ENCODE measurements at regions not wholly inside any gene's neighbourhood (a gene's known extent, or its start where the extent isn't known, plus 50 kb on each side); places are given as distances from the start of the nearest gene placed in this dataset.

DNA sequence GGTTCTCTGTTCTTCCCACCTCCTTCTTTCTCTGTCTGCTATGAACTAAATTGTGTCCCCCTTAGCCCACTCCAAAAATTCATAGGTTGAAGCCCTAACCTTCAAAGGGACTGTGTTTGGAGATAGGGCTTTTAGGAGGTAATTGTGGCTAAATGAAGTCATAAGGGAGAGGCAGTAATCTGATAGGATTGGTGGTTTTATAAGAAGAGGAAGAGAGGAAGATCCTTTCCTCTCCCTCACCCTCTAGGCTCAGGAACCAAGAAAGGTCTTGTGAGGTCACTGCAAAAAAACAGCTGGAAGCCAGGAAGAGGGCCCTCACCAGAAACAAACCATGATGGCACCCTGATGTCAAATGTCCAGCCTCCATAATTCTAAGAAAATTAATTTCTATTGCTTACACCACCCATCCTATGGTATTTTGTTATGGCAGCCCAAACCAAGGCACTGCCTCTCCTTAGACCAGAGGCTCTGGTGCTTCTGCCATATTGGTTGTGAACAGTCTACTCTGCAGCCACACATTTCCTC is 135.1 kb upstream of the COL21A1 start:
- ATAC-seq (no peak), DNase-seq (no peak)
- Mint-ChIP-seq H3K4me3 (no peak overlapping the region), H3K27me3 (peaks cover 3% of the 10 kb centered on the region), H3K27ac (no peak overlapping the region), H3K9me3 (no peaks in the 10 kb centered on the region), H3K4me1 (ENCODE audit: low read depth) (no peaks in the 10 kb centered on the region), H3K36me3 (ENCODE audit: low read depth) (no peaks in the 10 kb centered on the region)
- TF ChIP-seq, protein P1, sequence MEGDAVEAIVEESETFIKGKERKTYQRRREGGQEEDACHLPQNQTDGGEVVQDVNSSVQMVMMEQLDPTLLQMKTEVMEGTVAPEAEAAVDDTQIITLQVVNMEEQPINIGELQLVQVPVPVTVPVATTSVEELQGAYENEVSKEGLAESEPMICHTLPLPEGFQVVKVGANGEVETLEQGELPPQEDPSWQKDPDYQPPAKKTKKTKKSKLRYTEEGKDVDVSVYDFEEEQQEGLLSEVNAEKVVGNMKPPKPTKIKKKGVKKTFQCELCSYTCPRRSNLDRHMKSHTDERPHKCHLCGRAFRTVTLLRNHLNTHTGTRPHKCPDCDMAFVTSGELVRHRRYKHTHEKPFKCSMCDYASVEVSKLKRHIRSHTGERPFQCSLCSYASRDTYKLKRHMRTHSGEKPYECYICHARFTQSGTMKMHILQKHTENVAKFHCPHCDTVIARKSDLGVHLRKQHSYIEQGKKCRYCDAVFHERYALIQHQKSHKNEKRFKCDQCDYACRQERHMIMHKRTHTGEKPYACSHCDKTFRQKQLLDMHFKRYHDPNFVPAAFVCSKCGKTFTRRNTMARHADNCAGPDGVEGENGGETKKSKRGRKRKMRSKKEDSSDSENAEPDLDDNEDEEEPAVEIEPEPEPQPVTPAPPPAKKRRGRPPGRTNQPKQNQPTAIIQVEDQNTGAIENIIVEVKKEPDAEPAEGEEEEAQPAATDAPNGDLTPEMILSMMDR (IDR thresholded peaks at IDR 0.05) = no peak
- CTCF ChIA-PET = no interaction called here
- intact Hi-C loops (cut with micrococcal nuclease) = no loop called here
- POLR2A ChIA-PET = no interaction called here

DNA sequence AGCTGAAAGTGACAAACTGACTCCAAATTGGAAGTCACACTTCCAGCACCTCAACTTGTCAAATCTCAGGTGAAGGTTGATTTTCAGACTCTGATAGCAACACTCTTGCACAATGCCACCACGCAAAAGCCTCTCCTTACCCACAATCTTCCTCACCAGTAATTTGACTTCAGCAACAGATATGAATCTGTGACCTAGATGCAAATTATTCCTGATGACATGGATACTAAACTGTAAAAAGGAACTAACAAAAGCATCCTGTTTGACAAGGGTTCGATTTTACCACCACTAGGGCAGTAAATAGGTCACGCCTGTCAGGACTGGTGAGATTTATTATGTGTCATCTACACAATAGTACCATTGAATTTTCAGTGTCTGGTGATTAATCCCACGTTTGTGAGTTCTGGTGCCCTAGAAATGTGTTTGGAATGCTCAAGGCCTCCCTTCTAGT is 134.4 kb upstream of the COL21A1 start:
- no peaks in the 10 kb centered on the region for H3K9me3 Mint-ChIP-seq

DNA sequence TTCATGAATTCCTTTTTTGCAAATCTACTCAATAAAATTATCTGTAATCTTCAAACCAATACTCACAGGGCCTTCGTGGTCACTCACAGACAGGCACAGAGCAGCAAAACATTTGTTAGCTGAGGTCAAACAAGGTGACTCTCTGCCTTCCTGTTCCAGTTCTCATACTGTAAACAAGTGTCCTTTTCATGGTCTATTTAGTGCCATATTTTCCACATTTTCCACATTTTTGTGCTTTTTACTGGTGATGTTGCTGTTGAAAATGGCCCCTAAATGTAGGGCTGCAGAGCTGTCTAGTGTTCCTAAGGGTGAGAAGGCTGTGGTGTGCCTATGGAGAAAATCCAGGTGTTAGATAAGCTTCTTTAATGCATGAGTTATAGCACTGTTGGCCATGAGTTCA is 133.1 kb upstream of the COL21A1 start:
- ChIA-PET POLR2A (no interaction called here), CTCF (no interaction called here)
- H3K9me3 Mint-ChIP-seq = no peaks in the 10 kb centered on the region
- ATAC-seq (no peak), DNase-seq (no peak)
- H3K4me3 Mint-ChIP-seq = no peak overlapping the region
- H3K27ac Mint-ChIP-seq = no peak overlapping the region
- no peaks in the 10 kb centered on the region for H3K36me3 Mint-ChIP-seq (ENCODE audit: low read depth)
- intact Hi-C loops (cut with micrococcal nuclease) = no loop called here
- TF ChIP-seq, protein P1 (IDR thresholded peaks at IDR 0.05) = no peak
- no peaks in the 10 kb centered on the region for H3K4me1 Mint-ChIP-seq (ENCODE audit: low read depth)
- H3K27me3 Mint-ChIP-seq = peaks cover 3% of the 10 kb centered on the region

More for the DNA sequence above, 134.4 kb upstream of the COL21A1 start:
- H3K36me3 Mint-ChIP-seq (ENCODE audit: low read depth) = no peaks in the 10 kb centered on the region
- H3K4me3 Mint-ChIP-seq = no peak overlapping the region
- no peak for ATAC-seq
- DNase-seq = no peak
- H3K27ac Mint-ChIP-seq = no peak overlapping the region
- POLR2A ChIA-PET = no interaction called here
- no peaks in the 10 kb centered on the region for H3K4me1 Mint-ChIP-seq (ENCODE audit: low read depth)
- CTCF ChIA-PET = interaction anchor here (1.0 to 1.2 kb wide), 2 partner anchors 189 to 214 kb away, joined by 3 to 4 read pairs; no protein-coding TSS in a partner anchor
- intact Hi-C loops (cut with micrococcal nuclease) = no loop called here
- H3K27me3 Mint-ChIP-seq = peaks cover 3% of the 10 kb centered on the region
- TF ChIP-seq, protein P1 (IDR thresholded peaks at IDR 0.05) = no peak

DNA sequence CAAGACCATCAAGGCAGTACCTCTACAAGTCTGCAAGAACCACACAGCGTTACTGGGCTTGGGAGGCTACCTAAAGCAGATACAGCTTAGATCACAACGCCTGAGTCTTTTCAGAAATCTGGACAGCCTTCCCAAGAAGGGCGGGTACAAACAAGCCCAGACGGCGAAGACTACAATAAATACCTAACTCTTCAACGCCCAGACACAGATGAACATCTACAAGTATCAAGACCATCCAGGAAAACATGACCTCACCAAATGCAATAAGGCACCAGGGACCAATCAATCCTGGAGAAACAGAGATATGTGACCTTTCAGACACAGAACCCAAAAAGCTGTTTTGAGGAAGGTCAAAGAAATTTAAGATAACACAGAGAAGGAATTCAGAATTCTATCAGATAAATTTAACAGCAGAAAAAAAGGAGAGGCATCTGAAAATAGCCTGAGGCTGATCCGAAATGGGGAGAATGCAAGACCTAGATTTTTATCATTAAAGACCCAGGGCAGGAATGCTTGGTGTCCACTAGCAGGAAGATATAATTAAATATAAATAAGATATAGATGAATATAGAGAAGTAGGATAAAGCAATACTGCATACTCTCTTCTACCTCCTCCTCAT is 131.7 kb upstream of the COL21A1 start:
- H3K9me3 Mint-ChIP-seq = no peaks in the 10 kb centered on the region
- no peak for ATAC-seq

DNA sequence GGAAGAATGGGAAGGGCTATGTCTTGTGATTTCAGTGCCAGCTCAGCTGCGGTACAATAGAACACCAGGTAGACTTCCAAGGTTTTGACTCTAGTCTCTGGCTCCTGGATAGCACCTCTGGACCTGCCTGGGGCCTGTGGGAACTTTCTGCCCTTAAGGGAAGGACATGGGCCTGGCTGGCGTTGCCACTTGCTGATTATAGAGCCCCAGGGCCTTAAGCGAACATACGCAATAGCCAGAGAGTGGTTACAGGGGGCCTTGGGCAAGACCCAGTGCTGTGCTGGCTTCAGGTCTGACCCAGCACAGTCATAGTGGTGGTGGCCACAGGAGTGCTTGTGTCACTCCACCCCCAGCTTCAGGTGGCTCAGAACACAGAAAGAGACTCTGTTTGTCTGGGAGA is 131.1 kb upstream of the COL21A1 start:
- no peaks in the 10 kb centered on the region for H3K4me1 Mint-ChIP-seq (ENCODE audit: low read depth)
- ChIA-PET POLR2A (no interaction called here), CTCF (no interaction called here)
- H3K27ac Mint-ChIP-seq = no peak overlapping the region
- DNase-seq = no peak
- no peaks in the 10 kb centered on the region for H3K36me3 Mint-ChIP-seq (ENCODE audit: low read depth)
- no peaks in the 10 kb centered on the region for H3K27me3 Mint-ChIP-seq
- no peaks in the 10 kb centered on the region for H3K9me3 Mint-ChIP-seq
- intact Hi-C loops (cut with micrococcal nuclease) = no loop called here
- H3K4me3 Mint-ChIP-seq = no peak overlapping the region
- ATAC-seq = no peak
- TF ChIP-seq, protein P1 (IDR thresholded peaks at IDR 0.05) = no peak

More for the DNA sequence above, 131.7 kb upstream of the COL21A1 start:
- Mint-ChIP-seq H3K4me3 (no peak overlapping the region), H3K36me3 (ENCODE audit: low read depth) (no peaks in the 10 kb centered on the region), H3K27ac (no peak overlapping the region), H3K27me3 (no peaks in the 10 kb centered on the region), H3K4me1 (ENCODE audit: low read depth) (no peaks in the 10 kb centered on the region)
- intact Hi-C loops (cut with micrococcal nuclease) = no loop called here
- ChIA-PET CTCF (no interaction called here), POLR2A (no interaction called here)
- DNase-seq = no peak
- TF ChIP-seq, protein P1 (IDR thresholded peaks at IDR 0.05) = no peak

Data from activated CD8-positive, alpha-beta T cell treated with anti-CD3 and anti-CD28 coated beads for 36 hours (primary cell).